ENCODE measurements at regions not wholly inside any gene's neighbourhood (a gene's known extent, or its start where the extent isn't known, plus 50 kb on each side); places are given as distances from the start of the nearest gene placed in this dataset.
A peak's percentile ranks its signal among the peaks of the same experiment; 100 is the strongest.

GRCh38 chr2:139031722-139032121, 251.5 kb upstream of the NXPH2 start:
- TF ChIP-seq CTCF (conservative IDR thresholded peaks at IDR 0.05): peak; percentile 16; the same call in 1 of the 2 replicates
- TF ChIP-seq ZFX (IDR thresholded peaks at IDR 0.05): no peak
